Thyroid gland (tissue), 4 donors: ENCODE measurements at regions not wholly inside any gene's neighbourhood (a gene's known extent, or its start where the extent isn't known, plus 50 kb on each side); places are given as distances from the start of the nearest gene placed in this dataset.

Experiments used
- POLR2A ChIP-seq, 2 donors: fragments of 450-650 bp; IDR thresholded peaks; one replicate each; pipeline ENCODE4 v1.6.1; 2017; ENCODE audit warnings: antibody characterized with exemption in 2 of 2, mild to moderate bottlenecking in 2 of 2, moderate library complexity in 1 of 2
- TF ChIP-seq, protein P1 (sequence below), 6 experiments: fragments of 200-600 bp in 3 of 6; fragments of 450-650 bp in 3 of 6; sonication (generic) in 3 of 6; IDR thresholded peaks; one replicate each; pipeline ENCODE4 v1.5.1; 2016 to 2019; ENCODE audit warnings: antibody characterized with exemption in 6 of 6, mild to moderate bottlenecking in 2 of 6, inconsistent platforms in 1 of 6, moderate library complexity in 1 of 6

DNA sequence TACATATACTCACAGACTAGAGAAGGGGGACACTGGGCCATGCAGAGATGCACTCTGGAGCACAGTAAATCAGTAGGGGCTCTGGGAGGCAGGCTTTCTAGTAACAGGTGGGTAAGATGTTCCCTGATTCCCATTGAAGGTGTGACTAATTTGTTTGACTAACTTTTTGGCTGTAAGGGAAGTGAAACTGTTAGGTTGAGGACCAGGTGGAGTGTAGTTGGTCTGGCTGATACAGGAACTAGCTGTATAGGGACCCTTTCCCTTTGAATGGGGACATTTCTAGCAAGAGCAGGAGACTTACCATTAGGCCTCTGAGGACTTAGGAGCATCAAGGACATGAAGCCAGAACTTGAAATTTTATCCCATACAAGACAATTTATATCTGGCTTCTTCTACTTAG is 989.6 kb upstream of the COX7C start:
- TF ChIP-seq POLR2A (IDR thresholded peaks at IDR 0.05): no peak
- TF ChIP-seq, protein P1, sequence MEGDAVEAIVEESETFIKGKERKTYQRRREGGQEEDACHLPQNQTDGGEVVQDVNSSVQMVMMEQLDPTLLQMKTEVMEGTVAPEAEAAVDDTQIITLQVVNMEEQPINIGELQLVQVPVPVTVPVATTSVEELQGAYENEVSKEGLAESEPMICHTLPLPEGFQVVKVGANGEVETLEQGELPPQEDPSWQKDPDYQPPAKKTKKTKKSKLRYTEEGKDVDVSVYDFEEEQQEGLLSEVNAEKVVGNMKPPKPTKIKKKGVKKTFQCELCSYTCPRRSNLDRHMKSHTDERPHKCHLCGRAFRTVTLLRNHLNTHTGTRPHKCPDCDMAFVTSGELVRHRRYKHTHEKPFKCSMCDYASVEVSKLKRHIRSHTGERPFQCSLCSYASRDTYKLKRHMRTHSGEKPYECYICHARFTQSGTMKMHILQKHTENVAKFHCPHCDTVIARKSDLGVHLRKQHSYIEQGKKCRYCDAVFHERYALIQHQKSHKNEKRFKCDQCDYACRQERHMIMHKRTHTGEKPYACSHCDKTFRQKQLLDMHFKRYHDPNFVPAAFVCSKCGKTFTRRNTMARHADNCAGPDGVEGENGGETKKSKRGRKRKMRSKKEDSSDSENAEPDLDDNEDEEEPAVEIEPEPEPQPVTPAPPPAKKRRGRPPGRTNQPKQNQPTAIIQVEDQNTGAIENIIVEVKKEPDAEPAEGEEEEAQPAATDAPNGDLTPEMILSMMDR (IDR thresholded peaks at IDR 0.05): no peak
